GM21619 (cell line): ENCODE measurements at regions not wholly inside any gene's neighbourhood (a gene's known extent, or its start where the extent isn't known, plus 50 kb on each side); places are given as distances from the start of the nearest gene placed in this dataset.
A peak's percentile ranks its signal among the peaks of the same experiment; 100 is the strongest.

Experiments
- ATAC-seq: cut with Tn5 transposase; IDR thresholded peaks from one replicate; pipeline ENCODE4 v1.9.1; 2021; ENCODE audit not compliant: unreplicated experiment

DNA sequence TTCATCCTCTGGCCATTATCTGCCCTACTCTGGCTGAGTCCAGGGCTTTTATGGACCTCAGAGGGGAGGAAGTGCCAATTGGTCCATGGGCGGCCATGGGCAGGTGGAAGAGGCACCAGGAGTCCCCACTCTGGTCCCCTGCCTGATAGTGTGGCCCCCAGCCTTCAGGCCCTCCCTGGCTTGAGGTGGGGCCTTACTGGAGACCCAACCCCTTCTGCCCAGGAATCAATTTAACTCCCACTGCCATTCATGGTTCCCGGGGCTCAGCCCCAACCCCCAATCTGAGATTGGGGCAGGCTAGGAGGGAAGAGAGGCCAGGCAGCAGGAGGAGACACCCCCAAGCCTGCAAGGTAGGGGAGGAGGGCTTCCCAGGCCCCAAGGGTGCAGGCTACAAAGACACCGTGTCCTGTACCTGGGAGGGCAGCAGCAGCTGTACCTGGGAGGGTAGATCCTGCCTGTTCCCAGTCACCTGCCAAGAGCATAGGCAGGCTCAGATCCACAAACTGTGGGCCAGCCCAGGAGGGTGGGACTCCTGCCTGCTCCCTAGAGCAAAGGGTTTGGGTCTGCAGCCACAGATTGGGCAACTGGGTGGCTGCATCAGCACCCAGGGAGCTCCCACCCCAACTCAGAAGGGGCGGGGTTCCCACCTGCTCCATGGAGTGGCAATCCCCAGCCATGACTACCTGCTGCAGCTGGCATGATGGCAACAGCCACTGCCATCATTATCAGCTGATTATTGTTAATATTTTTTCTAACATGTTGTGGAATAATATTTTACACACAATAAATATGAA, 1044.1 kb upstream of the B3GALT2 start:
- no peak for ATAC-seq

GRCh38 chr1:194228427-194228826, 1042.0 kb upstream of the B3GALT2 start:
- no peak for ATAC-seq

DNA sequence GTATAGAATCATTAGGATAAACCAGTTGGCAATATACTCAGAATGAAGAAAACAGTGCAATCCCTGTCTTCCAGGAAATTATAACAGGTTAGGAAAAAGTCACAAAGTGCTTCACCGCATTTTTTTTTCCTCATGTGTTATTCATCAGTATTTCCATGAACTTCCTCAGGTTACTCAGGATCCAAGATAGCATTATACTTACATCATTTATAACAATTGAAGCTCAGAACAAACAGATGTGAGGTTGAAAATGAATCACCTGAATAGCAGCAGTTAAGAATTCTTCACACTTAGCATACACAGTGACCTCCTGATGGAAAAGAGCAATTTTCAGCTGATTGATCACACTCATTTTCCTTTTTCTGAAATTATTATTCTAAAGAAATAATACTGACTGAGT, 1040.7 kb upstream of the B3GALT2 start:
- ATAC-seq = no peak

GRCh38 chr1:194225821-194226220, 1039.4 kb upstream of the B3GALT2 start:
- ATAC-seq = peak; percentile 98

DNA sequence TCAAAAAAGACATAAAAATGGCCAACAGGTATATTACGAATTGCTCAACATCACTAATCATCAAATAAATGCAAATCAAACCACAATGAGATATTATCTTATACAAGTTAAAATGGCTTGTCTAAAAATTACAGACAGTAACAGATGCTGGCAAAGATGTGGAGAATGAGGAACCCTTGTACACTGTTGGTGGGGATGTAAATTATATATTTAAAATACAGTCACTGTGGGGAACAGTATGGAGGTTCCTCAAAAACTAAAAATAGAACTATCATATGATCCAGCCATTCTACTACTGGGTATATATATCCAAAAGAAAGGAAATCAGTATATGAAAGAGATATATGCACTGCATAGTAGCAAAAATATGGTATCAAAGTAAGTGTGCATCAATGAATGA, 1037.2 kb upstream of the B3GALT2 start:
- ATAC-seq = no peak

- ATAC-seq = no peak
These were observed 1029.0 kb upstream of the B3GALT2 start for GRCh38 chr1:194215448-194215847.

DNA sequence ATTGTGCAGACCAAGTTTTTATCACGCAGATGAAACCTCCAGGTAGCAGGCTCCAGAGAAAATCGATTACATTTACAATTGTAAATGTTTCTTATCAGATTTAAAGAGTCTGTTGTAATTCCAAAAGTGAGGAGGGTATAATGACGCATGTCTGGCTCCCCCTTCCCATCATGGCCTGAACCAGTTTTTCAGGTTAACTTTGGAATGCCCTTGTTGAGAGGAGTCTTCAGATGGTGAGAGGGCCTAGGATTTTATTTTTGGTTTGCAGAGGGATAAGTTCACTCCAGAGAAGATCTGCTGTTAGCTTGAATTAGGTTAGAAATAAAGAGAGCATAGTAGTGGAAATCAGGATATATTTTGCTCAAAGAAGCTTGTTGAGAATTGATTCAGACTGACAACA, 1028.3 kb upstream of the B3GALT2 start:
- no peak for ATAC-seq

- ATAC-seq = no peak
These were observed 1023.5 kb upstream of the B3GALT2 start for GRCh38 chr1:194209920-194210319.

DNA sequence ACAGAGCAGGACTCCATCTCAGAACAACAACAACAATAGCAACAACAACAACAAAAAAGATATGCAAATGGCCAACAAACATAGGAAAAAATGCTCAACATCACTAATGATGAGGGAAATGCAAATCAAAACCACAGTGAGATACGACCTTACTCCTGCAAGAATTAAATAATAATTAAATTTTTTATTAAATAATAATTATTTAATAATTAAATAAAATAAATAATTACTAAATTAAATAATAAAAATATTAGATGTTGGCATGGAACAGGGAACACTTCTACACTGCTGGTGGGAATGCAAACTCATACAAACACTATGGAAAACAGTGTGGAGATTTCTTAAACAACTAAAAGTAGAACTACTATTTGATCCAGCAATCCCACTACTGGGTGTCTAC, 1022.3 kb upstream of the B3GALT2 start:
- no peak for ATAC-seq

GRCh38 chr1:194196562-194196961, 1010.1 kb upstream of the B3GALT2 start:
- ATAC-seq = no peak

DNA sequence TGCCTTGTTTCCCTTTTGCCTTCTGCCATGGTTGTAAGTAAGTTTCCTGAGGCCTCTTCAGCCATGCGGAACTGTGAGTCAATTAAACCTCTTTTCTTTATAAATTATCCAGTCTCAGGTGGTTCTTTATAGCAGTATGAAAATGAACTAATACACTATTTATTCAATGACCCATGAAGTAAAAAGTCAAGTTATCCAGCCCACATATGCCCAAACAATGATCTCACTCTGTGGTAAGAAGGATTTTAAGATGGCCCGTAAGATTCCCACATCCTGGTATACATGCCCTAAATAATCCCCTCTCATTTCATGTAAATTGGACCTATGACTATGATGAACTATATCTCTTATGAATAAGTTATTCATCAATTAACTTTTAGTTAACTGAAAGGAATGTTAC, 1008.3 kb upstream of the B3GALT2 start:
- no peak for ATAC-seq

GRCh38 chr1:194184974-194185373, 998.6 kb upstream of the B3GALT2 start:
- no peak for ATAC-seq

DNA sequence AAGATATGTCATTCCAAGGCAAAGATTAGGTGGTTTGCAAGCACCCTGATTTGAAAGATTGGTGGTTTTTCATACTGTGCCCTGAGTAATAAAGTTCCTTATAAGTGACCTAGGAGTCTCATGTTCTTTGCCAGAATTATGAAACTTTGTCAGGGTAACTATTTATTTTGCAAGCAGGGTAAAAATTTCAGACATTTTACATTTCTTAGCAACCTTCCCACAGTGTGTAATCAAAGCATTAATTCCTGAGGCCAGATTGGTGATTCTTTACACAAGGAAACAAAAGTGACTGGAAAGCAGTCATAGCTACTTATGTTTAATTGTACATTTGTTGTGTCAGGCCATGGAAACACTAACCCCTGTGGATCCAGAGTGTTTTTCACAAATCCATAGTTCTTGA, 998.0 kb upstream of the B3GALT2 start:
- no peak for ATAC-seq

DNA sequence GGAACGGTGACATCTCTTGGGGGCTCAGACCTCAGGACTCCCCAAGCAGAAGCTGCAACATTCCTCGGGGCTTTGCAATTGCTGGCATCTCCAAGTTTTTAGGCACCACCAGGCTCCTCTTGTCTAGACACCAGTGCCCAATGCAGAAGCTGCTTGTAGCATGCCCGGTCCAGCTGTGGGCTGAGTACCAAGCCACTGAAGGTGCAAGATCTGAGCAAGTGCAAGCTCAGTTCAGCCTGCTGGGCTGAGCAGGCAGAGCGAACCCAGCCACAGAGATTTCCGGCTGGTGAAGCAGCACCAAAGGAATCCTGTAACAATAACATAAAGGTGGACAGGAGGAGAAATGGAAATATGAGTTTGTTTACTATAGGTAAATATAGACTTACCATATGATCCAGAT, 995.4 kb upstream of the B3GALT2 start:
- ATAC-seq = no peak

GRCh38 chr1:194176212-194176611, 989.8 kb upstream of the B3GALT2 start:
- ATAC-seq = no peak

GRCh38 chr1:194175251-194175650, 988.8 kb upstream of the B3GALT2 start:
- no peak for ATAC-seq

- ATAC-seq = no peak
These were observed 988.1 kb upstream of the B3GALT2 start for GRCh38 chr1:194174528-194174927.

GRCh38 chr1:194171596-194171995, 985.2 kb upstream of the B3GALT2 start:
- no peak for ATAC-seq

- ATAC-seq = no peak
These were observed 981.7 kb upstream of the B3GALT2 start for GRCh38 chr1:194167956-194168640.

DNA sequence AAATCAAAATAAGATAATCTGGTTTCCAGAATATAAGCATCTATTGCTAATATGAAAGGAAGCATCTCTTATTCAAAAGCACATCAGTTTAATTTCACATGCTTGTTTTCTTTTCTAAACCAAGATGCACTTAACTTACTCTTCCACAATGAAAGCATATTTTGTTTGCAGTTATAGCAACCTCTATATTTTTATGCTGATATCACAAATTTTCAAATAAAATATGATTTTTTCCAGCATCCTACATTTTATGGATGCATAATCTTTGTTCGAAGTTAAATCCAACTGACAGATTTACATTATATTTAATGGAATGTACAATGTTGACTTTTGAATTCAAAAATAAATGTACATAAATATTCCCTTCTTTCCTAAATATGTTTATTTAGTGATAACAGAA, 978.3 kb upstream of the B3GALT2 start:
- ATAC-seq = no peak

DNA sequence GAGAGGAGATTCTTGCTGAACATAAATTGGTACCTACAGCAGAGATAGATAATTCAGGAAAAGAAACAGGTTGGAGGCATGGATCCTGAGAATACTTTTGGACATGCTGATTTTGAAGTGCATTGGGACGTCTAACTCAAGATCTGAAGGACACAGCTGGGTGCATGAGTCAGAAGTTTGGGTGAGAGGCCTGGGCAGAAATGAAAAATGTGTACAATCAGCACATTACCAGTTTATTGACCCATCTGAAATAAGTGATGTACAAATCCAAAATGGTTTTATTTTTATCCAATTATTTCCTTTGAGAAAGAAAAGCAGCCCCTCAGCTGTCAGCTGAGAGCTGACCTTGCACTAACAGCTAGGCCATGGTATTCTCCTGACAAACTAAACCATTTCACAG, 975.2 kb upstream of the B3GALT2 start:
- ATAC-seq = no peak

GRCh38 chr1:194159941-194160340, 973.5 kb upstream of the B3GALT2 start:
- no peak for ATAC-seq

DNA sequence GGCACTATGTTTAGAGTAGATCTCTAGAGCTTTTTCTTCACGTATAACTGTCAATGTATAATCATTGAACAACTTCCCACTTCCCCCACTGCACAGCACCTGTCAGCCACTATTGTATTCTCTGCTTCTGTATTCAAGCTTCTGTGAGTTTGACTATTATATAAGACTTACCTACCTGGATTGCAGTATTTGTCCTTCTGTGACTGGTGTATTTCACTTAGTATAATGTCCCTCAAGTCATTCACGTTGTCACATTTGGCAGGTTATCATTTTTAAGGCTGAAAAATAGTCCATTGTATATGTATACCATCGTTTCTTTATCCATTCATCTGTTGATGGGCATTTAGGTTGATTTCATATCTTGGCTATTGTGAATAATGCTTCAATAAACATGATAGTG, 969.5 kb upstream of the B3GALT2 start:
- ATAC-seq = no peak
